DND-41 (cell line): ENCODE measurements at regions not wholly inside any gene's neighbourhood (a gene's known extent, or its start where the extent isn't known, plus 50 kb on each side); places are given as distances from the start of the nearest gene placed in this dataset.

Experiments used
- ATAC-seq: fragments of 200-7000 bp; cut with Tn5 transposase; 3 replicates; pipeline ENCODE4 v1.9.1; 2021; ENCODE audit warnings: low read depth; ENCODE audit not compliant: insufficient read depth
- DNase-seq: peaks from one replicate; pipeline ENCODE4 v3.0.0-alpha.2; 2020
- H2AFZ ChIP-seq: 2 replicates; pipeline ENCODE4 v1.6.0; 2012; ENCODE audit warnings: low read depth, low read length
- H3K27ac ChIP-seq: 2 replicates; pipeline ENCODE4 v1.5.1; 2012; ENCODE audit warnings: low read length, inconsistent platforms
- H3K27me3 ChIP-seq: fragments of 200-600 bp; sonication (generic); 2 replicates; pipeline ENCODE4 v1.6.0; 2012; ENCODE audit warnings: low read length, mild to moderate bottlenecking, inconsistent platforms; ENCODE audit not compliant: insufficient read depth, poor library complexity
- H3K36me3 ChIP-seq: 2 replicates; pipeline ENCODE4 v1.5.1; 2012; ENCODE audit warnings: low read length, inconsistent platforms; ENCODE audit not compliant: insufficient read depth
- H3K4me1 ChIP-seq: 2 replicates; pipeline ENCODE4 v1.5.1; 2012; ENCODE audit warnings: mild to moderate bottlenecking, low read length; ENCODE audit not compliant: insufficient read depth
- H3K4me2 ChIP-seq: 2 replicates; pipeline ENCODE4 v1.6.0; 2012; ENCODE audit warnings: mild to moderate bottlenecking, moderate library complexity, low read length, inconsistent platforms; ENCODE audit not compliant: insufficient read depth
- H3K4me3 ChIP-seq, 2 experiments: fragments of 200-600 bp in 1 of 2; shearing (Covaris generic) in 1 of 2; 2 replicates each; pipeline ENCODE4 v1.5.1; 2012 to 2016; ENCODE audit warnings: inconsistent platforms in 2 of 2, low read length in 2 of 2, mild to moderate bottlenecking in 2 of 2, low read depth in 1 of 2, moderate library complexity in 1 of 2
- H3K79me2 ChIP-seq: 2 replicates; pipeline ENCODE4 v1.6.0; 2012; ENCODE audit warnings: low read length, inconsistent platforms; ENCODE audit not compliant: insufficient read depth
- H3K9ac ChIP-seq: 2 replicates; pipeline ENCODE4 v1.6.0; 2012; ENCODE audit warnings: low read depth, mild to moderate bottlenecking, inconsistent platforms, low read length, moderate library complexity
- H3K9me3 ChIP-seq: 2 replicates; pipeline ENCODE4 v1.5.1; 2012; ENCODE audit warnings: low read length, moderate library complexity, mild to moderate bottlenecking, inconsistent platforms; ENCODE audit not compliant: insufficient read depth, severe bottlenecking
- H4K20me1 ChIP-seq: 2 replicates; pipeline ENCODE4 v1.6.0; 2012; ENCODE audit warnings: low read length; ENCODE audit not compliant: insufficient read depth
- CTCF ChIP-seq: IDR thresholded peaks from 2 replicates; pipeline ENCODE4 v1.5.1; 2012; ENCODE audit warnings: borderline replicate concordance, low read length, moderate library complexity, mild to moderate bottlenecking; ENCODE audit not compliant: poor library complexity, severe bottlenecking; ENCODE audit errors: extremely low read depth
- EZH2 ChIP-seq: IDR thresholded peaks from 3 replicates; pipeline ENCODE4 v1.6.1; 2012; ENCODE audit warnings: borderline replicate concordance, low read depth, mild to moderate bottlenecking, moderate library complexity, low read length, inconsistent platforms; ENCODE audit not compliant: severe bottlenecking

- Histone ChIP-seq H3K9ac (no peak overlapping the region), H4K20me1 (no peaks in the 10 kb centered on the region), H3K4me2 (no peak overlapping the region), H3K36me3 (no peaks in the 10 kb centered on the region), H3K9me3 (peaks cover 3% of the 10 kb centered on the region), H2AFZ (no peak overlapping the region), H3K27ac (no peak overlapping the region), H3K4me1 (no peaks in the 10 kb centered on the region), H3K27me3 (no peaks in the 10 kb centered on the region), H3K79me2 (no peaks in the 10 kb centered on the region), H3K4me3 (no peak overlapping the region)
- TF ChIP-seq CTCF (no peak), EZH2 (no peak)
- ATAC-seq, result no peak
- no peak for DNase-seq
These were observed 191.8 kb downstream of the ADAM29 start for GRCh38 chr4:175109933-175110332.

DNA sequence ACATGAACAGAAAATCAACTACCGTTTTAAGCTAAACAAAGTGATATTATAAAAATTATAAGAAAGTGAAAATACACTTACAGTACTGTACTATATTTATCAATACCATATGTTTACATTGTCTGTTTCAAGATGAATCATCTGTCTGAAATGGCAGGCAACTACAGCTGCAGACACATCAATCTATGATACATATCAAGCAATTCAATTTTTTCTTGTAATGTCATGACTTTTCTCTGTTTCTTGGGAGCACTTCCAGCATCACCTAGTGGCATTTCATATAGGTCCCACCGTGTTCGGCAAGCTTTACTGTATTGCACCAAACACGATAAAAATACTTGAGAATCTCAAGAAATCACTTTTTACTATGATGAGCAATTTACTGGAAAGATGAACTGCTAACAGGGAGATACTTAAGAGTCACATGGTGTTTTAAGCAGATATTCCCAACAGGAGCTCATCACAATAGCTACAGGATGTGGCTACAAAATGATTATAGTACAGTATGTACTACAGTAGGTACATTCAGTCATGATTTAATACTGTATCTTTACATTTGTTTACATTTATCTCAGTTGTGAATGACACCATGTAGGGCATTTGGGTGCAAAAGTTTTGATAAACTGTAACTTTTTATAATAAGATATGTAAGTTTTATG lies 207.4 kb downstream of the ADAM29 start:
- Histone ChIP-seq H3K79me2 (no peaks in the 10 kb centered on the region), H3K27ac (no peak overlapping the region), H3K9ac (no peak overlapping the region), H3K4me2 (no peak overlapping the region), H3K27me3 (no peaks in the 10 kb centered on the region), H3K4me3 (no peak overlapping the region), H3K36me3 (no peaks in the 10 kb centered on the region), H4K20me1 (no peaks in the 10 kb centered on the region), H3K9me3 (peaks cover 6% of the 10 kb centered on the region), H2AFZ (no peak overlapping the region), H3K4me1 (no peaks in the 10 kb centered on the region)
- ATAC-seq, result no peak
- DNase-seq, result no peak
- TF ChIP-seq CTCF (no peak), EZH2 (no peak)

DNA sequence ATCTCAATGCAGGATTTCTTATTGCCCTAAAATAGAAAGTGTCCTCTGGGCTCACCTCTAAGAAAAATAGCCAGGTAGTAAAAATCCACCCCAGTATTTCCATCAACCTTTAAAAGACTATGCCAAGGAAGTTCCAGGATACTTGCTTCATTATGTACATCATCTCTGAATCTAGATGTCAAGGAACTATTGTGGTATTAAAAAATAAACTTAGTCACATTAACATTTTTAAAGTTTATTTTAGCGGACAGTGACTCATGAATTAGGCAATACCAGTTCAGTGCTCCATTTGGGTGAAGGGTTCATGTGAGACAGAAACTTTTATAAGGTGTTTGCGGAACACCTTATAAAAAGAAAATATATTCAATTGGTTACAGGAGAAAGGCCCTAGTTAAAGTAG lies 209.2 kb downstream of the ADAM29 start:
- Histone ChIP-seq H3K27me3 (no peaks in the 10 kb centered on the region), H3K9me3 (no peaks in the 10 kb centered on the region), H3K4me2 (no peak overlapping the region), H3K4me1 (no peaks in the 10 kb centered on the region), H2AFZ (no peak overlapping the region), H3K4me3 (no peak overlapping the region), H3K36me3 (no peaks in the 10 kb centered on the region), H3K9ac (no peak overlapping the region), H3K27ac (no peak overlapping the region), H3K79me2 (no peaks in the 10 kb centered on the region), H4K20me1 (no peaks in the 10 kb centered on the region)
- ATAC-seq, result no peak
- DNase-seq, result no peak
- TF ChIP-seq CTCF, result no peak
- no peak for TF ChIP-seq EZH2
